ENCODE measurements at regions not wholly inside any gene's neighbourhood (a gene's known extent, or its start where the extent isn't known, plus 50 kb on each side); places are given as distances from the start of the nearest gene placed in this dataset.

- TF ChIP-seq, protein P1, sequence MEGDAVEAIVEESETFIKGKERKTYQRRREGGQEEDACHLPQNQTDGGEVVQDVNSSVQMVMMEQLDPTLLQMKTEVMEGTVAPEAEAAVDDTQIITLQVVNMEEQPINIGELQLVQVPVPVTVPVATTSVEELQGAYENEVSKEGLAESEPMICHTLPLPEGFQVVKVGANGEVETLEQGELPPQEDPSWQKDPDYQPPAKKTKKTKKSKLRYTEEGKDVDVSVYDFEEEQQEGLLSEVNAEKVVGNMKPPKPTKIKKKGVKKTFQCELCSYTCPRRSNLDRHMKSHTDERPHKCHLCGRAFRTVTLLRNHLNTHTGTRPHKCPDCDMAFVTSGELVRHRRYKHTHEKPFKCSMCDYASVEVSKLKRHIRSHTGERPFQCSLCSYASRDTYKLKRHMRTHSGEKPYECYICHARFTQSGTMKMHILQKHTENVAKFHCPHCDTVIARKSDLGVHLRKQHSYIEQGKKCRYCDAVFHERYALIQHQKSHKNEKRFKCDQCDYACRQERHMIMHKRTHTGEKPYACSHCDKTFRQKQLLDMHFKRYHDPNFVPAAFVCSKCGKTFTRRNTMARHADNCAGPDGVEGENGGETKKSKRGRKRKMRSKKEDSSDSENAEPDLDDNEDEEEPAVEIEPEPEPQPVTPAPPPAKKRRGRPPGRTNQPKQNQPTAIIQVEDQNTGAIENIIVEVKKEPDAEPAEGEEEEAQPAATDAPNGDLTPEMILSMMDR (IDR thresholded peaks at IDR 0.05): no peak
- TF ChIP-seq EZH2phosphoT487 (IDR thresholded peaks at IDR 0.05) (no peak), EZH2 (IDR thresholded peaks at IDR 0.05) (no peak)
These were observed 63.3 kb upstream of the PRPS1 start for GRCh38 chrX:107565015-107565414.
